ENCODE measurements at regions not wholly inside any gene's neighbourhood (a gene's known extent, or its start where the extent isn't known, plus 50 kb on each side); places are given as distances from the start of the nearest gene placed in this dataset.
"Not testable (repeated sequence)": the region's sequence is repeated elsewhere in the genome, so short reads cannot be mapped to it uniquely, and the experiment has no call there.

DNA sequence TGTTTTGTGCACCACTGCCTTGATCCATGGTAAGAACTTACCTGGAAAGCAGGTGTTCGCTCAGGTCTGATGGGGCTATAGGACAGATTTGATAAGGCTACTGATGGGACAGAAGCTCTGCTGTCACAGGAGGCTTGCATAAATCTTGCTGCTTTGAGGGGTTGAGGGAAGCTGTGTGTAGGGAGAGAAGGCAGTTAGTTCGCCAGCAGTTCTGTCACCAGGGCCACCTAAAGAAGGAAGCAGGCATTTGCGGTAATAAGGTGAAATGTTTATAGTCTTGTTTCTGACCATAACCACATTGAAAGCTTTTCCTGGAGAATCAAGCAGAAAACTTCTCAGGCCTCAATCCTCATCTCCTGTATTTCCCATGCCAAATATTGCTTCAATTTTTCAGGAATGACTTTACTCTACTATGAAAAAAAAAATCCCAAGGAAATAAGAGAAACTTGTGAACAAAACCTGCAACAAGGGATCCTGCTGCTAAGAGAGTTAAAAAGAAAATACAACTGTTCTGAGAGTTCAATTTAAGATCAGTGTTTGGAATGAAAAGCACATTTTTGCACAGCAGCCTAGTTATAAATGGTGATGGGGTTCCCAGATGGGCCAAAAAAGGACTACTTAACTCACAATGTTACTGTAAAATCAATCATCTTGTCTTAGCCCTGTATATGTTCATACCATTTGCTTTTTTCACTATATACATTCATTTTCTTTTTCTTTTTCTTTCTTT, 122.0 kb upstream of the RANBP3L start:
- peak; percentile 37 for DNase-seq (ENCODE audit: low read depth)

DNA sequence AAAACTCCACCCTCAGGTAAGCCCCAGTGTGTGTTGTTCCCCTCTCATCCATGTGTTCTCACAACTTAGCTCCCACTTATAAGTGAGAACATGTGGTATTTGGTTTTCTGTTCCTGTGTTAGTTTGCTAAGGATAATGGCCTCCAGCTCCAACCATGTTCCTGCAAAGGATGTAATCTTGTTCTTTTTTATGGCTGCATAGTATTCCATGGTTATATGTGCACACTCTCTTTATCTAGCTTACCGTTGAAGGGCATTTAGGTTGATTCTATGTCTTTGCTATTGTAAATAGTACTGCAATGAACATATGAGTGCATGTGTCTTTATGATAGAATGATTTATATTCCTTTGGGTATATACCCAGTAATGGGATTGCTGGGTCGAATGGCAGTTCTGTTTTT, 124.4 kb upstream of the RANBP3L start:
- not testable (repeated sequence) for DNase-seq (ENCODE audit: low read depth)

GRCh38 chr5:36435516-36435915, 133.8 kb upstream of the RANBP3L start:
- no peak for DNase-seq (ENCODE audit: low read depth)

GRCh38 chr5:36436306-36436705, 134.6 kb upstream of the RANBP3L start:
- no peak for DNase-seq (ENCODE audit: low read depth)

DNA sequence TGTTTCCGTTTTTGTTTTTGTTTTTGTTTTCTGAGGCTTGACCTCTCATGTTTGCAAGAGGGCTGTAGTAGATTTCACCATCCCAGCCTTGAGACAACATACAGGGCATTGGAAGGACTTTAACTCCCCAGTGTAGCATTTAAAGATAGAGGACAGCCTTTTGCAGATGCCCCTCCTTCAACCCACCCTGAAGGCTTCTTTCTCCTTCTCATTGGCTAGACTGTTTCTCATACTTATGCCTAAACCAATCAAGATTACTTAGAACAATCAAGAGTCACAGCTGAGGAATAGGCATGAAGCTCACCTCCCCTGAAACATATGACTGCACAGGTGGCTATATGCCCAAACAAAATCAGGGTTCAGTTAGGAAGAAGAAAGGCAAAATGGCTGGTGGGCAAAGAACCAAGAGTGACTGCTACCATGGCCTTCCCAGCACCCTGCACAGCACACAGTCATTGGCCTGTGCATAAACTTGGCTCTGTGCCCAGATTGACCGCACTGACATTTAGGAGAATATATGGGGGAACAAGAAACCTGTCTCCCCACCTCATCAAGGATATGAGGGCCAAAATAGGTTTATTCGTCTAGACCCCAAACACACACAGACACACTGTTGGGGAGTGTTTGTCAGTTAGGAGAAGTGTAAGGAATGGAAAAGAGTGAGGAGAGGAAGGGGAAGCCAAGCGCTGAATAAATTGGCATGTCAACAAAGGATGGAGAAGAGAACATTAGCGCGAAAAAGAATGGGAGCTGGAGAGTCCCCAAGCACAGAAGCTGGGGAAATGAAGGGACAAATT, 137.3 kb upstream of the RANBP3L start:
- DNase-seq (ENCODE audit: low read depth): no peak

DNA sequence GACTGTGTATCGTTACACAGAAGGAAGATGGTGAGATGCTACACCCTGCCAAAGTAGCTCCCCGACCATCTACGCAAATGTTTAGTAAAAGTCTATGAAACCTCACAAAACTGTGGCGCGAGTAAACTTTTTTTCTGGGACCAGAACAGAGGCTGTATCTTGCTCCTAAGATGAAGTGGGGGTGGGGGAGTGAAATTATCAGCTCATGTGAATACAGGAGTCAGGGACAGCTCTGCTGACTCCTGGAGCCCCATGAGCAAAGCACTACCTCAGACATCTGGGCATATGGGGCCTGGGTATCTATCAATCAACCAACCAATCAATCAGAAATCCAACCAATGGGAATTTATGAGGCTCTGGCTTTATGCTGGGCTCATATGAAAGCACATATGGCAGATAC, 138.6 kb upstream of the RANBP3L start:
- no peak for DNase-seq (ENCODE audit: low read depth)

DNA sequence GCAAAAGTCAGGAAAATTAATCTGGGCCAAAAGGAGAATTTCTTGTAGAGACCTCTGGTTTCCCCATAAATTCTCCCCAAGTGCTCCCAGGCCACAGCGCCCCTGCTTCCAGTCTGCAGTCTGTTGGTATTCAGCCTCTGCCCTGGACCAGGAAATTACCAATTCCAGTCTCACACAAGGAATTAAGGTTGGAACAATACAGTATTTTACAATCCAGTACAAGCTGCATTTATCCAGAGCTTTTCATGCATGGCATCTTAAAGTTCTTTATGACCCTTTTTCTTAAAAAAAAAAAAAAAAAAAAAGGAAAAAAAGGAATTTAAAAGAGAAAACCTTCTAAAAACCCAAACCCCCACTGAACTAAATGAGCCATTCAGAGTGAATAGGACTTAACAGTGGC, 139.6 kb upstream of the RANBP3L start:
- no peak for DNase-seq (ENCODE audit: low read depth)

- DNase-seq (ENCODE audit: low read depth): no peak
These were observed 140.7 kb upstream of the RANBP3L start for GRCh38 chr5:36442352-36442751.

DNA sequence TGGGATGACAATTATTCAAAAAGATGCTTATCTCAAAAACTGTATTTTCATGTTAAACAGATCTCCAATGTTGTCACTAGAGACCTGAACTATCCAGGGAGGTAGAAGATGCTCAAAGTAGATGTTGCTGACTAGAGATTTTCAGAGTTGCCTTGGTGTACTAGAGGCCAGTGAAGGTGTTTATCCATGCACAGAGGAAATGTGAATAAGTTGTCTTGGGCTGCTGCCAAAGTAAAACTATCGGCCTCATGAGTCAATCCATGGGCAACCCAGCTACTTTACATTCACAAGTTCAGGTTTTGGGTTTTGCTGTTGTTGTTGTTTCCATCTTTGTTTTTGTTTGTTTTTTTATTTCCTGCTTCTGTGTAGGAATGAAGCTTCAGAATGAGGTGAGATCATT, 141.1 kb upstream of the RANBP3L start:
- peak; percentile 68 for DNase-seq (ENCODE audit: low read depth)

DNA sequence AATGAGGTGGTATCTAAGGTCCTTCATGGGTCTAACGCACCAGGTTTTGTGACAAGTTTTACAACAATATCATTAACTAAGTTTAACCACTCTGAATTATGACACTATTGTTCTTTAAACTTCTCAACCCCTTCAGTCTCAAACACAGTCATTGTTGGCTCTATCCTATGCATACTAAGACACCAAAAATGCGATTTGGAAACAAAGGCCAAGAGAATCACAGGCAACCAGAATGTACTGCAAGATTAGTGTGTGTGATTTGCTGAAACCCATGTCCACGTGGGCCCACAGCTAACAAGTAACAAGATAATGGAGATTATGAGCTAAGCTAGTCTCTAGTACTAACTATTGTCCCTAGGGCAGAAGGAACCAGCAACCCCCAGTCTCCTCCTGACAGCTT, 142.2 kb upstream of the RANBP3L start:
- no peak for DNase-seq (ENCODE audit: low read depth)

GRCh38 chr5:36444582-36445418, 143.1 kb upstream of the RANBP3L start:
- DNase-seq (ENCODE audit: low read depth): peak; percentile 76

DNA sequence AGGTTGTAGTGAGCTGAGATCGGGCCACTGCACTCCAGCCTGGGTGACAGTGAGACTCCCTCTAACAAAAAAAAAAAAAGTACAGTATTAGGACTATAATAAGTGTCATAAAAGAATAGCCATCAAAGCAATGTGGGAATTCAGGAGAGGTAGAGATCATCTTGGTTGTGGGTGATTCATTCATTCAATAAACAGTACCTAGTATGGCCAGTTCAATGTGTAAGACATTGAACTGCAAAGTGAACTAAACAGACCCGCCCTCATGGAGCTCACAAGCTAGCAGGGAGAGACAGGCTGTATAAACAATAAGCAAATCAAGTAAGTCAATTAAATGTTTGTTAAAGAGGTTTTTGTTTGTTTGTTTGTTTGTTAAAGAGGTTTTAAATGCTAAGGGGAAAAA, 146.1 kb upstream of the RANBP3L start:
- peak; percentile 63 for DNase-seq (ENCODE audit: low read depth)

- peak; percentile 78 for DNase-seq (ENCODE audit: low read depth)
These were observed 148.7 kb upstream of the RANBP3L start for GRCh38 chr5:36450229-36451014.

DNA sequence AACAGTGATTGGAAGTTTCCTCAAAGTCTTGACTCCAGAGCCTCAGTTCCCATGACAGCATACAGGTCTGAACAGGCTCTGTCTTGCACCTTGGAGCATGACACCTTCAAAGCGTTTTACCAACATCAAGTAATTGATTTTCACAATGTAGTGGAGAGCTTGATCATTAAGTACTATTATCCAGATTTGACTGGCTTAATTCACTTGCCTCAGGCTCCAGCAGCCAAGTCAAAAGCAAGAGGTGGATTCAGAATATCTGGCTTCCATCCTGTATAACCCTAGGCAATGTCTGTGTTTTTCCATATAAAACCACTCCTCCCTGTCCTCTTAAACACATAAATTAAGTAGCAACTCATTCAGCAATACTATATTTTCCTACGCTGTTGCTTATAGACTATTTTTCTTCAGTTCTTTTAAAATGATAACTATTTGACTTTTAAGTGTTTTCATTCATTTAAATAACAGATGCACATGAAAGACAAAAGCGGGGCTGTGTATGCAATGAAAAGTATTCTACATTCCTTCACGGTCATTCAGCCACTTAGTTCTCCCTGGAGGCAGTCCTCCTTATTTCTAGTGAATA, 150.8 kb upstream of the RANBP3L start:
- DNase-seq (ENCODE audit: low read depth): no peak

- peak; percentile 83 for DNase-seq (ENCODE audit: low read depth)
These were observed 148.7 kb upstream of the SLC1A3 start for GRCh38 chr5:36457511-36458270.

DNA sequence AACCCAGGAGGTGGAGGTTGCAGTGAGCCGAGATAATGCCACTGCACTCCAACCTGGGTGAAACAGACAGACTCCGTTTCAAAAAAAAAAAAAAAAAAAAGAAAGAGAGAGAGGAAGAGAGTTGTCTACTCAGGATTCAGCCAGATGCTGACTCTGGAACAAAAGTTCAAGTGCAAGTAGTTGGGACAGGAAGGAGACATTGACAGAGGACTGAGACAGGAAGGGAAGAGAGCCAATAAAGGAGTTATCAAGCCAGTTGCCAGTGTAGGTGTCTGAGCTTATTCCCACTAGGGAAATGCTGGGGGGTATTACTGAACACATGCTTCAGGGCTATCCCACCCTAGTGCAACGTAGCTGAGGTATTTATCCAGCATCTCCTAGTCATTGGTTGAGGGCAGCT, 147.7 kb upstream of the SLC1A3 start:
- peak; percentile 77 for DNase-seq (ENCODE audit: low read depth)

GRCh38 chr5:36459176-36460135, 146.9 kb upstream of the SLC1A3 start:
- DNase-seq (ENCODE audit: low read depth): peak; percentile 88

- peak; percentile 89 for DNase-seq (ENCODE audit: low read depth)
These were observed 143.9 kb upstream of the SLC1A3 start for GRCh38 chr5:36462295-36463021.

GRCh38 chr5:36475942-36476341, 130.5 kb upstream of the SLC1A3 start:
- not testable (repeated sequence) for DNase-seq (ENCODE audit: low read depth)

All from M059J (cell line).